ENCODE measurements at regions not wholly inside any gene's neighbourhood (a gene's known extent, or its start where the extent isn't known, plus 50 kb on each side); places are given as distances from the start of the nearest gene placed in this dataset.

DNA sequence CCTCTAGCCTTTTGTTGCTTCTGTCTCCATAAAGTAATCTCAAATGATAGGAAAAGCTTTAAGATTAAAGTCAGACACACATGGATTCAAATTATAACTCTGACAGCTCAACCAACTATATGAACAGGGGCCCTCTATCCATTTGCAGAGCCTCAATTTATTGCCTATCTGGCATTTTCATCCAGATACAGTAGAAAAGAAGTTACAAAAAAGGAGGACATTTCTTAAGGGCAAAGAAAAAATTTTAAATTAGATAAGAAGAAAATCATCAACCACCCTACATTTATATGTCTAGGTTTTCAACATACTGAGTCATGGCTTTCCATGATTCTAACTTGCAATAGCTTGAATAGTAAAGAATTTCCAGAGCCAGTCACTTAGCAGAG lies 567.2 kb downstream of the CAAP1 start:
- no peak overlapping the region for H3K4me3 ChIP-seq (ENCODE audit: low read depth, low read length)
- H3K27ac ChIP-seq (ENCODE audit: extremely low read depth, low read depth, low read length): no peak overlapping the region
- H3K9me3 ChIP-seq (ENCODE audit: control insufficient read depth, insufficient read depth, low read depth, low read length): no peaks in the 10 kb centered on the region
- no peaks in the 10 kb centered on the region for H3K36me3 ChIP-seq (ENCODE audit: control insufficient read depth in 2 of 2, insufficient read depth in 1 of 2, low read length in 2 of 2)
- TF ChIP-seq FEZF1 (tag by site-specific recombination; IDR thresholded peaks at IDR 0.05) (no peak), ZNF843 (tag by site-specific recombination; IDR thresholded peaks at IDR 0.05) (no peak), ZNF292 (tag by site-specific recombination; IDR thresholded peaks at IDR 0.05; ENCODE audit: borderline replicate concordance, low read depth) (no peak), RBAK (tag by site-specific recombination; IDR thresholded peaks at IDR 0.05) (no peak), GLI4 (tag by site-specific recombination; IDR thresholded peaks at IDR 0.05) (no peak), BCL6B (tag by site-specific recombination; IDR thresholded peaks at IDR 0.05) (no peak), SP3 (tag by site-specific recombination; IDR thresholded peaks at IDR 0.05) (no peak)
- TF ChIP-seq, protein P1, sequence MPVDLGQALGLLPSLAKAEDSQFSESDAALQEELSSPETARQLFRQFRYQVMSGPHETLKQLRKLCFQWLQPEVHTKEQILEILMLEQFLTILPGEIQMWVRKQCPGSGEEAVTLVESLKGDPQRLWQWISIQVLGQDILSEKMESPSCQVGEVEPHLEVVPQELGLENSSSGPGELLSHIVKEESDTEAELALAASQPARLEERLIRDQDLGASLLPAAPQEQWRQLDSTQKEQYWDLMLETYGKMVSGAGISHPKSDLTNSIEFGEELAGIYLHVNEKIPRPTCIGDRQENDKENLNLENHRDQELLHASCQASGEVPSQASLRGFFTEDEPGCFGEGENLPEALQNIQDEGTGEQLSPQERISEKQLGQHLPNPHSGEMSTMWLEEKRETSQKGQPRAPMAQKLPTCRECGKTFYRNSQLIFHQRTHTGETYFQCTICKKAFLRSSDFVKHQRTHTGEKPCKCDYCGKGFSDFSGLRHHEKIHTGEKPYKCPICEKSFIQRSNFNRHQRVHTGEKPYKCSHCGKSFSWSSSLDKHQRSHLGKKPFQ (tag by site-specific recombination; IDR thresholded peaks at IDR 0.05): no peak
- TF ChIP-seq, protein P2, sequence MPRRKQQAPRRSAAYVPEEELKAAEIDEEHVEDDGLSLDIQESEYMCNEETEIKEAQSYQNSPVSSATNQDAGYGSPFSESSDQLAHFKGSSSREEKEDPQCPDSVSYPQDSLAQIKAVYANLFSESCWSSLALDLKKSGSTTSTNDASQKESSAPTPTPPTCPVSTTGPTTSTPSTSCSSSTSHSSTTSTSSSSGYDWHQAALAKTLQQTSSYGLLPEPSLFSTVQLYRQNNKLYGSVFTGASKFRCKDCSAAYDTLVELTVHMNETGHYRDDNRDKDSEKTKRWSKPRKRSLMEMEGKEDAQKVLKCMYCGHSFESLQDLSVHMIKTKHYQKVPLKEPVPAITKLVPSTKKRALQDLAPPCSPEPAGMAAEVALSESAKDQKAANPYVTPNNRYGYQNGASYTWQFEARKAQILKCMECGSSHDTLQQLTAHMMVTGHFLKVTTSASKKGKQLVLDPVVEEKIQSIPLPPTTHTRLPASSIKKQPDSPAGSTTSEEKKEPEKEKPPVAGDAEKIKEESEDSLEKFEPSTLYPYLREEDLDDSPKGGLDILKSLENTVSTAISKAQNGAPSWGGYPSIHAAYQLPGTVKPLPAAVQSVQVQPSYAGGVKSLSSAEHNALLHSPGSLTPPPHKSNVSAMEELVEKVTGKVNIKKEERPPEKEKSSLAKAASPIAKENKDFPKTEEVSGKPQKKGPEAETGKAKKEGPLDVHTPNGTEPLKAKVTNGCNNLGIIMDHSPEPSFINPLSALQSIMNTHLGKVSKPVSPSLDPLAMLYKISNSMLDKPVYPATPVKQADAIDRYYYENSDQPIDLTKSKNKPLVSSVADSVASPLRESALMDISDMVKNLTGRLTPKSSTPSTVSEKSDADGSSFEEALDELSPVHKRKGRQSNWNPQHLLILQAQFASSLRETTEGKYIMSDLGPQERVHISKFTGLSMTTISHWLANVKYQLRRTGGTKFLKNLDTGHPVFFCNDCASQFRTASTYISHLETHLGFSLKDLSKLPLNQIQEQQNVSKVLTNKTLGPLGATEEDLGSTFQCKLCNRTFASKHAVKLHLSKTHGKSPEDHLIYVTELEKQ (tag by site-specific recombination; IDR thresholded peaks at IDR 0.05; ENCODE audit: borderline replicate concordance): no peak
- TF ChIP-seq, protein P3, sequence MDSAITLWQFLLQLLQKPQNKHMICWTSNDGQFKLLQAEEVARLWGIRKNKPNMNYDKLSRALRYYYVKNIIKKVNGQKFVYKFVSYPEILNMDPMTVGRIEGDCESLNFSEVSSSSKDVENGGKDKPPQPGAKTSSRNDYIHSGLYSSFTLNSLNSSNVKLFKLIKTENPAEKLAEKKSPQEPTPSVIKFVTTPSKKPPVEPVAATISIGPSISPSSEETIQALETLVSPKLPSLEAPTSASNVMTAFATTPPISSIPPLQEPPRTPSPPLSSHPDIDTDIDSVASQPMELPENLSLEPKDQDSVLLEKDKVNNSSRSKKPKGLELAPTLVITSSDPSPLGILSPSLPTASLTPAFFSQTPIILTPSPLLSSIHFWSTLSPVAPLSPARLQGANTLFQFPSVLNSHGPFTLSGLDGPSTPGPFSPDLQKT (IDR thresholded peaks at IDR 0.05; ENCODE audit: borderline replicate concordance, low read depth, low read length): no peak
- POLR2A ChIA-PET: no interaction called here
- CTCF ChIA-PET: interaction anchor here (0.5 to 4.0 kb wide), 8 partner anchors 8 to 703 kb away, joined by 3 to 19 read pairs (median 3); no protein-coding TSS in a partner anchor
- no peaks in the 10 kb centered on the region for H3K4me1 ChIP-seq (ENCODE audit: control insufficient read depth, insufficient read depth, low read length)

- H3K4me1 ChIP-seq (ENCODE audit: control insufficient read depth, insufficient read depth, low read length): no peaks in the 10 kb centered on the region
- H3K4me3 ChIP-seq (ENCODE audit: low read depth, low read length): no peak overlapping the region
- ChIA-PET POLR2A (no interaction called here), CTCF (interaction anchor here (0.6 to 4.0 kb wide), 5 partner anchors 9 to 360 kb away, joined by 3 to 19 read pairs (median 3); no protein-coding TSS in a partner anchor)
- no peaks in the 10 kb centered on the region for H3K36me3 ChIP-seq (ENCODE audit: control insufficient read depth in 2 of 2, insufficient read depth in 1 of 2, low read length in 2 of 2)
- no peak overlapping the region for H3K27ac ChIP-seq (ENCODE audit: extremely low read depth, low read depth, low read length)
- H3K9me3 ChIP-seq (ENCODE audit: control insufficient read depth, insufficient read depth, low read depth, low read length): no peaks in the 10 kb centered on the region
- TF ChIP-seq ZSCAN23 (tag by site-specific recombination; IDR thresholded peaks at IDR 0.05) (no peak), ZNF843 (tag by site-specific recombination; IDR thresholded peaks at IDR 0.05) (no peak), ZNF549 (tag by site-specific recombination; IDR thresholded peaks at IDR 0.05) (no peak), ZNF133 (tag by site-specific recombination; IDR thresholded peaks at IDR 0.05) (no peak), ZNF777 (tag by site-specific recombination; IDR thresholded peaks at IDR 0.05; ENCODE audit: borderline replicate concordance) (no peak), ZNF394 (tag by site-specific recombination; IDR thresholded peaks at IDR 0.05; ENCODE audit: borderline replicate concordance) (no peak), ZNF114 (tag by site-specific recombination; IDR thresholded peaks at IDR 0.05) (no peak)
- TF ChIP-seq, protein P4, sequence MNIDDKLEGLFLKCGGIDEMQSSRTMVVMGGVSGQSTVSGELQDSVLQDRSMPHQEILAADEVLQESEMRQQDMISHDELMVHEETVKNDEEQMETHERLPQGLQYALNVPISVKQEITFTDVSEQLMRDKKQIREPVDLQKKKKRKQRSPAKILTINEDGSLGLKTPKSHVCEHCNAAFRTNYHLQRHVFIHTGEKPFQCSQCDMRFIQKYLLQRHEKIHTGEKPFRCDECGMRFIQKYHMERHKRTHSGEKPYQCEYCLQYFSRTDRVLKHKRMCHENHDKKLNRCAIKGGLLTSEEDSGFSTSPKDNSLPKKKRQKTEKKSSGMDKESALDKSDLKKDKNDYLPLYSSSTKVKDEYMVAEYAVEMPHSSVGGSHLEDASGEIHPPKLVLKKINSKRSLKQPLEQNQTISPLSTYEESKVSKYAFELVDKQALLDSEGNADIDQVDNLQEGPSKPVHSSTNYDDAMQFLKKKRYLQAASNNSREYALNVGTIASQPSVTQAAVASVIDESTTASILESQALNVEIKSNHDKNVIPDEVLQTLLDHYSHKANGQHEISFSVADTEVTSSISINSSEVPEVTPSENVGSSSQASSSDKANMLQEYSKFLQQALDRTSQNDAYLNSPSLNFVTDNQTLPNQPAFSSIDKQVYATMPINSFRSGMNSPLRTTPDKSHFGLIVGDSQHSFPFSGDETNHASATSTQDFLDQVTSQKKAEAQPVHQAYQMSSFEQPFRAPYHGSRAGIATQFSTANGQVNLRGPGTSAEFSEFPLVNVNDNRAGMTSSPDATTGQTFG (tag by site-specific recombination; IDR thresholded peaks at IDR 0.05; ENCODE audit: borderline replicate concordance): no peak
- TF ChIP-seq, protein P5, sequence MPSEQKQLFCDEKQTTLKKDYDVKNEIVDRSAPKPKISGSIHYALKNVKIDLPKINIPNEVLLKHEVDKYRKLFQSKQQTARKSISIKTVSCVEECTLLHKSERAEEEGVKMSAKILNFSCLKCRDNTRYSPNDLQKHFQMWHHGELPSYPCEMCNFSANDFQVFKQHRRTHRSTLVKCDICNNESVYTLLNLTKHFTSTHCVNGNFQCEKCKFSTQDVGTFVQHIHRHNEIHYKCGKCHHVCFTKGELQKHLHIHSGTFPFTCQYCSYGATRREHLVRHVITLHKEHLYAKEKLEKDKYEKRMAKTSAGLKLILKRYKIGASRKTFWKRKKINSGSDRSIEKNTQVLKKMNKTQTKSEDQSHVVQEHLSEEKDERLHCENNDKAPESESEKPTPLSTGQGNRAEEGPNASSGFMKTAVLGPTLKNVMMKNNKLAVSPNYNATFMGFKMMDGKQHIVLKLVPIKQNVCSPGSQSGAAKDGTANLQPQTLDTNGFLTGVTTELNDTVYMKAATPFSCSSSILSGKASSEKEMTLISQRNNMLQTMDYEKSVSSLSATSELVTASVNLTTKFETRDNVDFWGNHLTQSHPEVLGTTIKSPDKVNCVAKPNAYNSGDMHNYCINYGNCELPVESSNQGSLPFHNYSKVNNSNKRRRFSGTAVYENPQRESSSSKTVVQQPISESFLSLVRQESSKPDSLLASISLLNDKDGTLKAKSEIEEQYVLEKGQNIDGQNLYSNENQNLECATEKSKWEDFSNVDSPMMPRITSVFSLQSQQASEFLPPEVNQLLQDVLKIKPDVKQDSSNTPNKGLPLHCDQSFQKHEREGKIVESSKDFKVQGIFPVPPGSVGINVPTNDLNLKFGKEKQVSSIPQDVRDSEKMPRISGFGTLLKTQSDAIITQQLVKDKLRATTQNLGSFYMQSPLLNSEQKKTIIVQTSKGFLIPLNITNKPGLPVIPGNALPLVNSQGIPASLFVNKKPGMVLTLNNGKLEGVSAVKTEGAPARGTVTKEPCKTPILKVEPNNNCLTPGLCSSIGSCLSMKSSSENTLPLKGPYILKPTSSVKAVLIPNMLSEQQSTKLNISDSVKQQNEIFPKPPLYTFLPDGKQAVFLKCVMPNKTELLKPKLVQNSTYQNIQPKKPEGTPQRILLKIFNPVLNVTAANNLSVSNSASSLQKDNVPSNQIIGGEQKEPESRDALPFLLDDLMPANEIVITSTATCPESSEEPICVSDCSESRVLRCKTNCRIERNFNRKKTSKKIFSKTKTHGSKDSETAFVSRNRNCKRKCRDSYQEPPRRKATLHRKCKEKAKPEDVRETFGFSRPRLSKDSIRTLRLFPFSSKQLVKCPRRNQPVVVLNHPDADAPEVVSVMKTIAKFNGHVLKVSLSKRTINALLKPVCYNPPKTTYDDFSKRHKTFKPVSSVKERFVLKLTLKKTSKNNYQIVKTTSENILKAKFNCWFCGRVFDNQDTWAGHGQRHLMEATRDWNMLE (tag by site-specific recombination; conservative IDR thresholded peaks at IDR 0.05; ENCODE audit: low read depth): no peak
Observed at GRCh38 chr9:26324786-26325443, 567.7 kb downstream of the CAAP1 start.

Data from HEK293 (cell line).